ENCODE measurements at regions not wholly inside any gene's neighbourhood (a gene's known extent, or its start where the extent isn't known, plus 50 kb on each side); places are given as distances from the start of the nearest gene placed in this dataset.

DNA sequence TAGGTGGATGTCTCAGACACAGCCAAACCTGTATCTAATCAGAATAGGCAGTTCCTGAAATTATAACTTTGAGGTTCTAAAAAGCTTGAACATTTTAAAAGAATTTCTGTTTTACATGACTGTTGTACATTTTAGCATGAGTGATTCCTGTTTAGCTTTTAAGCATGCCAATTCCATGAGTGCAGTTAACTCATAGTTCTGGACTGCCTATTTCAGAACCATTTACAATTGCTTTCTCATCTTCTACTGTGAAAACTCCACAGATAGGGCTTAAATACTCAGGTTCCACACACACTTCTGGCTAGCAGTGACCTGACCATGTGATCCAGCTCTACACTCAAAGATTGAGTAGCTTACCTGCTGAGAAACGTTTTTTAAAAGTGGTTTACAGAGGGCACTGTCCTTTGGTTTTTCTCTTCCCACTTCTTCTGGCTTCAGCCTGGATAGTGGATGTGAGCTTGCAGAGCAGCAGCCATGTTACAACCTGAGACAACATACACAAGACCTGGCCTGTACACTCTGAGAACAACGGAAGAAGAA is 280.8 kb downstream of the ANKRD50 start:
- no peaks in the 10 kb centered on the region for H3K9me3 Mint-ChIP-seq
- peaks cover 20% of the 10 kb centered on the region for H3K4me1 Mint-ChIP-seq (ENCODE audit: unreplicated experiment)
- no peak overlapping the region for H3K4me3 Mint-ChIP-seq
- no peak for DNase-seq (ENCODE audit: extremely low spot score, unreplicated experiment)
- no peak overlapping the region for H3K27ac Mint-ChIP-seq
- TF ChIP-seq, protein P1, sequence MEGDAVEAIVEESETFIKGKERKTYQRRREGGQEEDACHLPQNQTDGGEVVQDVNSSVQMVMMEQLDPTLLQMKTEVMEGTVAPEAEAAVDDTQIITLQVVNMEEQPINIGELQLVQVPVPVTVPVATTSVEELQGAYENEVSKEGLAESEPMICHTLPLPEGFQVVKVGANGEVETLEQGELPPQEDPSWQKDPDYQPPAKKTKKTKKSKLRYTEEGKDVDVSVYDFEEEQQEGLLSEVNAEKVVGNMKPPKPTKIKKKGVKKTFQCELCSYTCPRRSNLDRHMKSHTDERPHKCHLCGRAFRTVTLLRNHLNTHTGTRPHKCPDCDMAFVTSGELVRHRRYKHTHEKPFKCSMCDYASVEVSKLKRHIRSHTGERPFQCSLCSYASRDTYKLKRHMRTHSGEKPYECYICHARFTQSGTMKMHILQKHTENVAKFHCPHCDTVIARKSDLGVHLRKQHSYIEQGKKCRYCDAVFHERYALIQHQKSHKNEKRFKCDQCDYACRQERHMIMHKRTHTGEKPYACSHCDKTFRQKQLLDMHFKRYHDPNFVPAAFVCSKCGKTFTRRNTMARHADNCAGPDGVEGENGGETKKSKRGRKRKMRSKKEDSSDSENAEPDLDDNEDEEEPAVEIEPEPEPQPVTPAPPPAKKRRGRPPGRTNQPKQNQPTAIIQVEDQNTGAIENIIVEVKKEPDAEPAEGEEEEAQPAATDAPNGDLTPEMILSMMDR (conservative IDR thresholded peaks at IDR 0.05), result no peak
- H3K27me3 Mint-ChIP-seq, result no peaks in the 10 kb centered on the region
- no peaks in the 10 kb centered on the region for H3K36me3 Mint-ChIP-seq

DNA sequence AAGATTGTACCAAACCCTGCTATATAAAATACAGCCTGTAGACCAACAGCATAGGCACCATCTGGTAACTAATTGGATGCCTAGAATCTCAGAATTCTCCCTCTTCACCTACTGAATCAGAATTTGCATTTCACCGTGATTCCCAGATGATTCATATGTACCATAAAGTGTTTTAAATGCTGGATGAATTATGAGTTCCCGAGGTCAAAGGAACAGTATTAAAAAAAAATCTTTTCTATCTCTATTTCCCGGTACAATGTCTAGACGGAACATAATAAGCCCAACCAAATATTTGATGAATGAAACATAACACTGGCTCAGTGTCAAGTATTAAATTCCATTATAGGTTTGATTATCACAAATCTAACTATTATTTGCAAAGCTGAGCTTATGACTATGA is 280.0 kb downstream of the ANKRD50 start:
- DNase-seq (ENCODE audit: extremely low spot score, unreplicated experiment), result no peak
- Mint-ChIP-seq H3K27ac (no peak overlapping the region), H3K9me3 (no peaks in the 10 kb centered on the region), H3K4me1 (ENCODE audit: unreplicated experiment) (peaks cover 20% of the 10 kb centered on the region), H3K36me3 (no peaks in the 10 kb centered on the region), H3K4me3 (no peak overlapping the region), H3K27me3 (no peaks in the 10 kb centered on the region)
- TF ChIP-seq, protein P1 (conservative IDR thresholded peaks at IDR 0.05), result no peak

DNA sequence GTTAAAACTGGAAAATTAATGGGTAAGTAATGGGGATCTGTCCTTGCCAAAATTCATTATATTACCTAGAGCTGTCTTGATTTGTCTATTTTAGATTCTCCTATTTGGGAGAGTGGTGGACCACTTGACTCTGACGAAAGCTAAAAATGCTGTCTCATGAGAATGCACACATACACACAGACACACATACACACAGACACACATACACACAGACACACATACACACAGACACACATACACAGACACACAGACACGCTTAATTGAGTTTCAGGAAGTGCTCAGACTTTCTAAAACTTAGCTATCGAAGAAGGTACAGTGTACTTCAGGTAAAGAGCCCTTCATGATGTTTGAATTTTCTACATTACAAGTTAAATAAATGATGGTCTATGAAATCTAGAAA is 279.5 kb downstream of the ANKRD50 start:
- no peak for DNase-seq (ENCODE audit: extremely low spot score, unreplicated experiment)
- TF ChIP-seq, protein P1 (conservative IDR thresholded peaks at IDR 0.05), result no peak
- Mint-ChIP-seq H3K4me3 (no peak overlapping the region), H3K4me1 (ENCODE audit: unreplicated experiment) (peaks cover 21% of the 10 kb centered on the region), H3K27me3 (no peaks in the 10 kb centered on the region), H3K36me3 (no peaks in the 10 kb centered on the region), H3K9me3 (no peaks in the 10 kb centered on the region), H3K27ac (no peak overlapping the region)

DNA sequence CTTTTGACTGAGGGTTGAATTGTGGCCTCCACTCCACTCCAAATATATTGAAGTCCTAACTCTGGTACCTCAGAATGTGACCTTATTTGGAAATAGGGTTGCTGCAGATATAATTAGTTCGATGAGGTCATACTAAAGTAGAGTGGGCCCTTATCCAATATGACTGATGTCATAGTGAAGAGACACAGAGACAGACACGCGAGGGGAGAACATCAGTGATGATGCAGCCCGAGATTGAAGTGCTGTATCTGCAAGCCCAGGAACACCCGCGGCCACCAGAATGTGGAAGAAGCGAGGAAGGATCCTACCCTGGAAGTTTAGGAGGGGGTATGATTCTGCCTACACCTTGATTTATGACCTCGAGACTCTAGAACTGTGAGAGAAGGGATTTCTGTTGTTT is 279.0 kb downstream of the ANKRD50 start:
- no peak for DNase-seq (ENCODE audit: extremely low spot score, unreplicated experiment)
- Mint-ChIP-seq H3K4me1 (ENCODE audit: unreplicated experiment) (peaks cover 20% of the 10 kb centered on the region), H3K4me3 (no peak overlapping the region), H3K27ac (no peak overlapping the region), H3K9me3 (no peaks in the 10 kb centered on the region), H3K27me3 (no peaks in the 10 kb centered on the region), H3K36me3 (no peaks in the 10 kb centered on the region)
- TF ChIP-seq, protein P1 (conservative IDR thresholded peaks at IDR 0.05), result no peak

DNA sequence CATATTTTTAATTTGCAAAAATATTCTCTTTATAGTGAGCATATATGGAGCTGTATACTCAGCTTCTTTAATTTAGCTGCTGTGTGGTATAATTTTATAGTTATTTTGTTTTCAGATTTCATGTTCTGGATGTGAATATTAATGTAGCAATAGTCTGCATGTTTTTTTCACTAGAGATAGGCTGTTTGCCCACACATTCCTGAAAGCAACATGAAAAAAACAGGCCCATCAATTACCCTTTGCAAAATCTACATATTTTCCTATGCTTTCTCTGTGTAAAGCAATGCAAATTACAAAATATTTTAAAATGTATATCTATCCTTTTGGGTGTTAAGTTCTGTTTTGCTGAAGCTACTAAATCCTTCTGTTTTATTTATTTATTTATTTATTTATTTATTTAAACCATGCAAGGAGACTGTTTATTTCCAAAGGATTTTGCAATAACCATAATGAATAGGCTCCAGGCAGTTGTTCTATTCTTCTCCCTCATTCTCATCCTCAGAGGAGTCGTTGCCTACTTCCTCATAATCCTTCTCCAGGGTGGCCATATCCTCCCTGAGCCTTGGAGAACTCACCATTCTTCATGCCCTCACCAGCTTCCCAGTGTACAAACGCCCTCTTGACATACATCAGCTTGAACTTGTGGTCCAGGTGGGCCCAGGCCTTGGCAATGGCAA is 277.1 kb downstream of the ANKRD50 start:
- Mint-ChIP-seq H3K27me3 (no peaks in the 10 kb centered on the region), H3K9me3 (no peaks in the 10 kb centered on the region), H3K36me3 (no peaks in the 10 kb centered on the region), H3K27ac (no peak overlapping the region), H3K4me3 (no peak overlapping the region), H3K4me1 (ENCODE audit: unreplicated experiment) (peaks cover 10% of the 10 kb centered on the region)
- DNase-seq (ENCODE audit: extremely low spot score, unreplicated experiment), result no peak
- TF ChIP-seq, protein P1 (conservative IDR thresholded peaks at IDR 0.05), result no peak
